Muscle of leg (tissue), 3 donors: ENCODE measurements at regions not wholly inside any gene's neighbourhood (a gene's known extent, or its start where the extent isn't known, plus 50 kb on each side); places are given as distances from the start of the nearest gene placed in this dataset.
"Not testable (repeated sequence)": the region's sequence is repeated elsewhere in the genome, so short reads cannot be mapped to it uniquely, and the experiment has no call there.

Experiments used
- DNase-seq: peaks from one replicate; pipeline ENCODE4 v3.0.0; 2013
- H3K27ac ChIP-seq: one replicate; pipeline ENCODE4 v1.5.1; 2013; ENCODE audit warnings: mild to moderate bottlenecking, low read length, control low read depth
- H3K27me3 ChIP-seq: one replicate; pipeline ENCODE4 v1.6.1; 2013; ENCODE audit warnings: low read length; ENCODE audit not compliant: control insufficient read depth, insufficient read depth
- H3K36me3 ChIP-seq: one replicate; pipeline ENCODE4 v1.6.1; 2013; ENCODE audit warnings: low read length; ENCODE audit not compliant: control insufficient read depth, insufficient read depth
- H3K4me1 ChIP-seq: one replicate; pipeline ENCODE4 v1.6.1; 2013; ENCODE audit warnings: low read length; ENCODE audit not compliant: control insufficient read depth, insufficient read depth
- H3K4me3 ChIP-seq: one replicate; pipeline ENCODE4 v1.5.1; 2013; ENCODE audit warnings: low read length, control low read depth
- H3K9me3 ChIP-seq: replicated peaks from 2 replicates; pipeline ENCODE4 v1.6.1; 2013; ENCODE audit warnings: low read depth, low read length; ENCODE audit not compliant: control insufficient read depth
- WGBS: methylation state at CpG from one replicate; pipeline ENCODE4 v1.1.5; 2013; ENCODE audit warnings: missing lambda C conversion rate; ENCODE audit not compliant: insufficient coverage; 5-methylcytosine and 5-hydroxymethylcytosine counted together

GRCh38 chr20:29763821-29764511 lies 1493.5 kb upstream of the DEFB115 start:
- Histone ChIP-seq H3K9me3 (peaks cover 13% of the 10 kb centered on the region), H3K36me3 (no peaks in the 10 kb centered on the region), H3K27me3 (no peaks in the 10 kb centered on the region), H3K4me3 (no peak overlapping the region), H3K4me1 (no peaks in the 10 kb centered on the region), H3K27ac (no peak overlapping the region)
- WGBS: 79% methylated on average over 21 of the region's 29 CpGs
- no peak for DNase-seq

DNA sequence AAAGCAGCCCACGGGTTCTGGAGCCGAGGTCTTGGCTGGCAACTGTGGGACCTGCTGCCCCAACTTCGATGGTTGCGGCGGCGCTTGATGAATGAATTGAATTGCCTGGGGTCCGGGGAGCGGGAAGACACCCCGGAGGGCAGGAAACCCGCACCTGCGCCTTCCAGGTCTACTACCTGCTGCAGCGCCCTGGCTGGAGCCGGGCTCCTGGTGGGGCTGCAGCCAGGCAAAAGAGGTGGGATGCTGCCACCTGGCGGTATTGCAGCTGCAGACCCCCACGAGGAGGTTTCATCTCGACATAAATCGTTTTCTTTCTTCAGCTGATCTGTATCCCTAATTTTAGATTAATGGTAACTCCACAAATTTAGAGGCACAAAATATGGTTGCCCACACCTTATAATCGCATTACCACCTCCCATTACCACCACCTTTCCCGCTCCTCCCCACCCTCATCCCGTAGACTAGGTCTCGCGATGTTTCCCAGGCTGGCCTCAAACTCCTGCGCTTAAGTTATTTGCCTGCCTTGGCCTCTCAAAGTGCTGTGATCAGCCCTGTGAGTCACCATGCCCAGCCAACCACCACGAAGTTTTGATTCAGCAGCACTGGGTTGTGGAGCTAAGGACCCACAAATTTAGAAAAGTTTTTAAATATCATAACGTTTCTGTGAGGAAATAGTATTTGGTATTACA lies 1492.4 kb upstream of the DEFB115 start:
- H3K4me3 ChIP-seq, H3K36me3 ChIP-seq, H3K27me3 ChIP-seq, H3K27ac ChIP-seq, H3K4me1 ChIP-seq, DNase-seq: not testable (repeated sequence)
- H3K9me3 ChIP-seq: peaks cover 13% of the 10 kb centered on the region
- WGBS: 52% methylated on average over 22 of the region's 25 CpGs

DNA sequence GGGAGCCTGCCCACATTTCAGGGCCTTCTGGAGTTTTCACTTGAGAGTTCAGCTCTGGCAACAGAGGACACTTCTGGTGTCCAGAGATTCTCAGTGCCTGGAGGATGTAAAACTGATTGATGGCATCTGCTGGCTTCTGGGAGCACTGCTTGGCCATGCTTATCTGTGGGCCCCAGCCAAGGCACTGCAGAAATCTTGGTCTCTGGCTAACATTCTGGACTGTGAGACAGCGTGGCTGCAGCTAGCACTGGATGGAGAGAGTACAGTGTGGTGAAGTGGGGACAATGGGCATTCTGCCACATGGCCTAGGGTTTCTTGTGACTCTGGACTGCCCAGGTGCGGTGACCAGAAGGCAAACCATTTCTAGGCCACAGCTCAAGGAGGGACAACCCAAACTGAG lies 1479.4 kb upstream of the DEFB115 start:
- DNase-seq, H3K36me3 ChIP-seq, H3K27me3 ChIP-seq, H3K4me1 ChIP-seq, H3K4me3 ChIP-seq, H3K27ac ChIP-seq: not testable (repeated sequence)
- H3K9me3 ChIP-seq: peaks cover 18% of the 10 kb centered on the region
- 38% methylated on average over 2 of the region's 2 CpGs for WGBS

DNA sequence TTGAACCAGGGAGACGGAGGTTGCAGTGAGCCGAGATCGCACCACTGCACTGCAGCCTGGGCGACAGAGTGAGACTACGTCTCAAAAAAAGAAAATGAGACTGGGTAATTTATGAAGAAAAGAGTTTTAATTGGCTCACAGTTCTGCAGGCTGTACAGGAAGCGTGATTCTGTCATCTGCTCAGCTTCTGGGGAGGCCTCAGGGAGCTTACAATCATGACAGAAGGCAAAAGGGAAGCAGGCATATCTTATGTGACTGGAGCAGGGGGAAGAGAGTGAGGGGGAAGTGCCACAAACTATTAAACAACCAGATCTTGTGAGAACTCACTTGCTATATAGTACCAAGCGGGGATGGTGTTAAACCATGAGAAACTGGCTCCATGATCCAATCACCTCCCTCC lies 1476.2 kb upstream of the DEFB115 start:
- H3K27me3 ChIP-seq, H3K4me1 ChIP-seq: not testable (repeated sequence)
- peaks cover 21% of the 10 kb centered on the region for H3K9me3 ChIP-seq

DNA sequence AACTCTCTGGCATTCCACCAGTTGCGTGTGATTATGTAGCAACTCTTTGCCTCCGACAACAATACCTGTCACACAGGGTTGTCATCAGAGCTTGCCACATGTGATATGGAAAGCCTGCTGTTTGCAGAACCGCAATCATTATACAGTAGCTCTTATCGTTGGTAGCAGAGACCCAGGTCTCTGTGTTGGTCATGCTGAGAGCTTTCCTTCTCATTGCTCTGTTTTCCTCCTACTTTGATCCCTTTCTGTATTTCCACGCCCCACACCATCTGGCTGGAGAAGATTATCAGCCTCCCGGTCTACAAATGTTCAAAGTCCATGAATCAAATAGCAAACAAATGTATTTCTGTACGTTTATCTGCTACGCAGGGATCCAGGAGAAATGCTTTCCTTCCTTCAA lies 1475.6 kb upstream of the DEFB115 start:
- not testable (repeated sequence) for H3K36me3 ChIP-seq, H3K27me3 ChIP-seq, H3K4me3 ChIP-seq, H3K4me1 ChIP-seq, DNase-seq, H3K27ac ChIP-seq
- 64% methylated on average over 7 of the region's 8 CpGs for WGBS
- H3K9me3 ChIP-seq: peaks cover 25% of the 10 kb centered on the region

More for the DNA sequence above, 1476.2 kb upstream of the DEFB115 start:
- not testable (repeated sequence) for H3K27ac ChIP-seq, DNase-seq, H3K36me3 ChIP-seq, H3K4me3 ChIP-seq
- WGBS: 77% methylated on average over 6 of the region's 7 CpGs

GRCh38 chr20:29787456-29787855 lies 1470.0 kb upstream of the DEFB115 start:
- H3K27me3 ChIP-seq, H3K4me3 ChIP-seq, H3K4me1 ChIP-seq, DNase-seq, H3K36me3 ChIP-seq, H3K27ac ChIP-seq: not testable (repeated sequence)
- peaks cover 17% of the 10 kb centered on the region for H3K9me3 ChIP-seq
- WGBS: 69% methylated on average over 5 of the region's 16 CpGs

- H3K9me3 ChIP-seq: peaks cover 11% of the 10 kb centered on the region
- no peaks in the 10 kb centered on the region for H3K4me1 ChIP-seq
- no peak overlapping the region for H3K4me3 ChIP-seq
- no peak for DNase-seq
- H3K27me3 ChIP-seq: no peaks in the 10 kb centered on the region
- no peaks in the 10 kb centered on the region for H3K36me3 ChIP-seq
- H3K27ac ChIP-seq: no peak overlapping the region
Observed at GRCh38 chr20:29790510-29790909, 1467.0 kb upstream of the DEFB115 start.

DNA sequence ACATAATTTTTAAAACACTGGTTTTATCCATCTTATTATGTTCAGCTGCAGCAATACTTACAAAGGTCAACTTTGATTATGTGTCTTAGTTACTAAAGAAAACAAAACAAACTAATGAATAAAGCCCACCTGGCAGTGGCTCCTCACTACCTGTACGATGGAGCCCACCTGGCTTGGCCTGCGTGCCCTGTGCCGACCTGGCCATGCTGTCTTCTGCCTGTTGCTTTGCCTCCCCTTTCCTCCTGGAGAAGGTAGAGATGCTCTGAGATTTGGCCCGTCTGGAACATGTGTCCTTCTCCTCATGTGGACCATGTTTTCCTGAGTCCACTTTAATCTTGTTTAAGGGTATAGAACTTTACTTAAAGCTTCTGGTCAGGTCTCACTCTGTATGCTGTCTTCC lies 1426.0 kb upstream of the DEFB115 start:
- H3K27me3 ChIP-seq, H3K27ac ChIP-seq, H3K36me3 ChIP-seq, DNase-seq, H3K4me1 ChIP-seq, H3K9me3 ChIP-seq, H3K4me3 ChIP-seq: not testable (repeated sequence)
- 20% methylated on average over 1 of the region's 4 CpGs for WGBS

- not testable (repeated sequence) for H3K27ac ChIP-seq, H3K36me3 ChIP-seq, DNase-seq, H3K4me3 ChIP-seq, H3K4me1 ChIP-seq, H3K27me3 ChIP-seq, H3K9me3 ChIP-seq
- 46% methylated on average over 6 of the region's 6 CpGs for WGBS
Observed at GRCh38 chr20:29868014-29868413, 1389.5 kb upstream of the DEFB115 start.

GRCh38 chr20:29868688-29869087 lies 1388.8 kb upstream of the DEFB115 start:
- not testable (repeated sequence) for H3K4me3 ChIP-seq, DNase-seq, H3K36me3 ChIP-seq, H3K27ac ChIP-seq, H3K27me3 ChIP-seq, H3K4me1 ChIP-seq
- 33% methylated on average over 2 of the region's 4 CpGs for WGBS
- peaks cover 11% of the 10 kb centered on the region for H3K9me3 ChIP-seq
